GM23338 (cell line): ENCODE measurements at regions not wholly inside any gene's neighbourhood (a gene's known extent, or its start where the extent isn't known, plus 50 kb on each side); places are given as distances from the start of the nearest gene placed in this dataset.
A peak's percentile ranks its signal among the peaks of the same experiment; 100 is the strongest.

Experiments
- ATAC-seq: fragments of 200-7000 bp; cut with Tn5 transposase; 3 replicates; pipeline ENCODE4 v1.9.1; 2020
- DNase-seq: peaks from one replicate; pipeline ENCODE4 v3.0.0-alpha.2; 2015; ENCODE audit warnings: low spot score
- H2AFZ ChIP-seq: fragments of 200-600 bp; sonication (generic); 2 replicates; pipeline ENCODE4 v1.8.0; 2016; ENCODE audit warnings: antibody characterized with exemption, mild to moderate bottlenecking, moderate library complexity
- H3F3A ChIP-seq: fragments of 200-600 bp; sonication (generic); replicated peaks from 2 replicates; pipeline ENCODE4 v1.8.0; 2017; ENCODE audit warnings: antibody characterized with exemption, mixed run types, low read depth
- H3K27ac ChIP-seq: fragments of 200-600 bp; sonication (generic); 2 replicates; pipeline ENCODE4 v1.6.1; 2016; ENCODE audit warnings: low read depth
- H3K27me3 ChIP-seq: fragments of 200-600 bp; sonication (generic); 2 replicates; pipeline ENCODE4 v1.8.0; 2016; ENCODE audit warnings: mild to moderate bottlenecking, mixed run types, moderate library complexity; ENCODE audit not compliant: insufficient read depth
- H3K36me3 ChIP-seq: fragments of 200-600 bp; sonication (generic); 2 replicates; pipeline ENCODE4 v1.8.0; 2016; ENCODE audit warnings: mild to moderate bottlenecking; ENCODE audit not compliant: insufficient read depth
- H3K4me1 ChIP-seq: fragments of 200-600 bp; sonication (generic); 2 replicates; pipeline ENCODE4 v1.8.0; 2016; ENCODE audit warnings: mild to moderate bottlenecking, moderate library complexity; ENCODE audit not compliant: insufficient read depth
- H3K4me2 ChIP-seq: fragments of 200-600 bp; sonication (generic); 2 replicates; pipeline ENCODE4 v1.7.1; 2017; ENCODE audit warnings: mixed run types
- H3K4me3 ChIP-seq: fragments of 200-600 bp; sonication (generic); 2 replicates; pipeline ENCODE4 v1.6.1; 2016; ENCODE audit warnings: mixed run types
- H3K79me2 ChIP-seq: fragments of 200-600 bp; sonication (generic); replicated peaks from 2 replicates; pipeline ENCODE4 v1.8.0; 2017; ENCODE audit warnings: mild to moderate bottlenecking; ENCODE audit not compliant: insufficient read depth
- H3K9me2 ChIP-seq: fragments of 200-600 bp; sonication (generic); 2 replicates; pipeline ENCODE4 v1.8.0; 2017; ENCODE audit not compliant: insufficient read depth
- H4K20me1 ChIP-seq: fragments of 200-600 bp; sonication (generic); replicated peaks from 2 replicates; pipeline ENCODE4 v1.8.0; 2017; ENCODE audit warnings: mild to moderate bottlenecking; ENCODE audit not compliant: insufficient read depth
- H3K27ac Mint-ChIP-seq: 2 replicates; pipeline ENCODE4 v1.8.0; 2020; ENCODE audit warnings: inconsistent platforms, mild to moderate bottlenecking, moderate library complexity, mixed read lengths
- H3K27me3 Mint-ChIP-seq: 3 replicates; pipeline ENCODE4 v1.8.0; 2022; ENCODE audit warnings: low read depth, mild to moderate bottlenecking, moderate library complexity, mixed read lengths, inconsistent platforms; ENCODE audit not compliant: insufficient read depth, poor library complexity
- H3K36me3 Mint-ChIP-seq: 3 replicates; pipeline ENCODE4 v1.8.0; 2021; ENCODE audit warnings: low read depth, mild to moderate bottlenecking, inconsistent platforms, moderate library complexity, mixed read lengths
- H3K4me1 Mint-ChIP-seq: 3 replicates; pipeline ENCODE4 v1.8.0; 2020; ENCODE audit warnings: mild to moderate bottlenecking, inconsistent platforms, mixed read lengths
- H3K4me3 Mint-ChIP-seq: 3 replicates; pipeline ENCODE4 v1.8.0; 2021; ENCODE audit warnings: moderate library complexity, mild to moderate bottlenecking, inconsistent platforms, mixed read lengths
- H3K9me3 Mint-ChIP-seq: 3 replicates; pipeline ENCODE4 v1.8.0; 2020; ENCODE audit warnings: moderate library complexity, mild to moderate bottlenecking, inconsistent platforms, mixed read lengths
- EZH2 ChIP-seq: fragments of 200-600 bp; sonication (generic); IDR thresholded peaks from one replicate; pipeline ENCODE4 v1.8.0; 2017; ENCODE audit warnings: antibody characterized with exemption, mild to moderate bottlenecking, low read depth; ENCODE audit not compliant: unreplicated experiment
- EZH2phosphoT487 ChIP-seq: fragments of 200-600 bp; sonication (generic); IDR thresholded peaks from one replicate; pipeline ENCODE4 v1.8.1; 2018; ENCODE audit warnings: antibody characterized with exemption; ENCODE audit not compliant: unreplicated experiment
- JUNB ChIP-seq: IDR thresholded peaks from one replicate; pipeline ENCODE4 v1.6.1; 2016; ENCODE audit warnings: antibody characterized with exemption; ENCODE audit not compliant: unreplicated experiment
- NANOG ChIP-seq: IDR thresholded peaks from 2 replicates; pipeline ENCODE4 v1.6.1; 2016; ENCODE audit warnings: antibody characterized with exemption, borderline replicate concordance
- POLR2AphosphoS5 ChIP-seq: IDR thresholded peaks from 2 replicates; pipeline ENCODE4 v1.6.1; 2016; ENCODE audit warnings: antibody characterized with exemption, low read depth
- REST ChIP-seq: IDR thresholded peaks from one replicate; pipeline ENCODE4 v1.6.1; 2018; ENCODE audit warnings: antibody characterized with exemption; ENCODE audit not compliant: unreplicated experiment
- STAT1 ChIP-seq: IDR thresholded peaks from one replicate; pipeline ENCODE4 v1.6.1; 2016; ENCODE audit warnings: antibody characterized with exemption; ENCODE audit not compliant: unreplicated experiment
- ZNF331 ChIP-seq: fragments of 250-450 bp; sonication (Bioruptor Pico); IDR thresholded peaks from 2 replicates; pipeline ENCODE4 v1.5.0; 2020; ENCODE audit warnings: low read depth, mild to moderate bottlenecking, moderate library complexity
- ZNF462 ChIP-seq: fragments of 250-450 bp; sonication (Bioruptor Pico); IDR thresholded peaks from 2 replicates; pipeline ENCODE4 v1.5.0; 2020; ENCODE audit warnings: mild to moderate bottlenecking, moderate library complexity
- TF ChIP-seq, protein P1 (sequence below): IDR thresholded peaks from 2 replicates; pipeline ENCODE4 v1.6.1; 2016; ENCODE audit warnings: antibody characterized with exemption

DNA sequence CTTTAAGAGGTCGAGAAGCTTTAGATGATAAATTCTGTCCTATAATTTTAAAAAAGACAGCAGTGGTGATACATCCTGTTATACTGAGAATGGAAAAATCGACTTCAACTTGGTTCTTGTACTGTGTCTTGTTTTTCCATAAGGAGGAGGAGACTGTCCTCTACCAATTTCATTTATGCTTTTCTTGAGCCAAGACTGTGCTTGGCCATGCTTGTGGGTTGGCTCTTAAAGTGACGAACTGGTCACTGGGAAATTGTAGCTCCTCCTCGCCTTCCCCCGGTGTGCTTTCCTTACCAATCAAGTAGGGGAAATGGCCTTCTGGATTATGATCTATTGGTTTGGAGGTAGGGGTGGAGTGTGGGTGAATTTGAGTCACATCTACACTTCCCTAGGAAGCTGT, 67.1 kb upstream of the HSPB3 start:
- H3K4me1 Mint-ChIP-seq, result peaks cover 5% of the 10 kb centered on the region
- Histone ChIP-seq H3K4me2 (no peak overlapping the region), H3F3A (no peaks in the 10 kb centered on the region), H3K36me3 (no peaks in the 10 kb centered on the region; the same call in 1 of the 2 replicates), H3K9me2 (0 out of 2 replicates have a peak, but pooled peaks cover 3% of the 10 kb centered on the region), H3K27ac (no peak overlapping the region), H3K4me3 (no peak overlapping the region), H3K79me2 (no peaks in the 10 kb centered on the region), H4K20me1 (no peaks in the 10 kb centered on the region), H2AFZ (no peak overlapping the region), H3K27me3 (no peaks in the 10 kb centered on the region), H3K4me1 (peaks cover 11% of the 10 kb centered on the region; the same call in 1 of the 2 replicates)
- H3K4me3 Mint-ChIP-seq, result no peak overlapping the region
- H3K27ac Mint-ChIP-seq, result no peak overlapping the region
- H3K27me3 Mint-ChIP-seq, result no peaks in the 10 kb centered on the region
- H3K36me3 Mint-ChIP-seq, result no peaks in the 10 kb centered on the region
- no peak for TF ChIP-seq POLR2AphosphoS5
- no peaks in the 10 kb centered on the region; the same call in 2 of the 3 replicates for H3K9me3 Mint-ChIP-seq
- ATAC-seq (no peak), DNase-seq (no peak)

DNA sequence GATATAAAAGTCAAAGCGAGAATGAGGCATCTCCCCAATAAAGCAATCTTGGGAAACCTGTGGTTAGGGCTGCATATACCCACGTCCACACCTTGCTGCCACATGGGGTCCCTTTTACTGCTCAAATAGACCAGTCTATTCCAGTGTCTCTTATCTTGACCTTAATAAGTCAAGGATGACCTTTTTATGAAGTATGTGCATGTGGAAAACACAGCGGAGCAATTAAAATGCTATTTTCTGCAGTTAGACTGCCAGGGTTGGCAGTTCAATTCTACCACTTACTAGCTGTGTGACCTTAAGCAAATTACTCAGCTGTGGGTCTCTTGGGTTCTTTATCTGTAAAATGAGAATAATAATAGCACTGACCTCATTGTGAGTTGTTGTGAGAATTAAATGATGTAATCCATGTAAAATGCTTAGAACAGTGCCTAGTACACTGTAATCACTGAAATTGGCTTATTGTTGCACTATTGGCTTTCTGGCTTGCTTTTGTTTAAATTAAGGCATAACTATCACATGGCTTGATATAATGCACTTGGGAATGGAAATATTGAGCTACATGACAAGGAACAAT, 67.8 kb upstream of the HSPB3 start:
- no peaks in the 10 kb centered on the region for H3K36me3 ChIP-seq
- H3K79me2 ChIP-seq, result no peaks in the 10 kb centered on the region
- H4K20me1 ChIP-seq, result no peaks in the 10 kb centered on the region
- Mint-ChIP-seq H3K4me1 (peaks cover 5% of the 10 kb centered on the region), H3K27me3 (no peaks in the 10 kb centered on the region), H3K27ac (no peak overlapping the region), H3K36me3 (no peaks in the 10 kb centered on the region), H3K9me3 (no peaks in the 10 kb centered on the region), H3K4me3 (no peak overlapping the region)
- no peak for ATAC-seq
- H3K27me3 ChIP-seq, result no peaks in the 10 kb centered on the region
- TF ChIP-seq ZNF462 (CRISPR knock-in tag), result no peak
- TF ChIP-seq NANOG, result no peak
- no peak for TF ChIP-seq ZNF331 (CRISPR knock-in tag)
- TF ChIP-seq, protein P1, sequence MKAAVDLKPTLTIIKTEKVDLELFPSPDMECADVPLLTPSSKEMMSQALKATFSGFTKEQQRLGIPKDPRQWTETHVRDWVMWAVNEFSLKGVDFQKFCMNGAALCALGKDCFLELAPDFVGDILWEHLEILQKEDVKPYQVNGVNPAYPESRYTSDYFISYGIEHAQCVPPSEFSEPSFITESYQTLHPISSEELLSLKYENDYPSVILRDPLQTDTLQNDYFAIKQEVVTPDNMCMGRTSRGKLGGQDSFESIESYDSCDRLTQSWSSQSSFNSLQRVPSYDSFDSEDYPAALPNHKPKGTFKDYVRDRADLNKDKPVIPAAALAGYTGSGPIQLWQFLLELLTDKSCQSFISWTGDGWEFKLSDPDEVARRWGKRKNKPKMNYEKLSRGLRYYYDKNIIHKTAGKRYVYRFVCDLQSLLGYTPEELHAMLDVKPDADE, result no peak
- TF ChIP-seq EZH2phosphoT487, result no peak
- TF ChIP-seq JUNB, result no peak
- no peak for TF ChIP-seq STAT1
- TF ChIP-seq EZH2, result no peak
- TF ChIP-seq REST, result no peak
- no peak overlapping the region for H3K27ac ChIP-seq
- H3F3A ChIP-seq, result no peaks in the 10 kb centered on the region
- DNase-seq, result no peak
- H3K4me3 ChIP-seq, result no peak overlapping the region
- no peaks in the 10 kb centered on the region for H3K9me2 ChIP-seq
- H3K4me1 ChIP-seq, result peaks cover 11% of the 10 kb centered on the region; the same call in 1 of the 2 replicates
- no peak overlapping the region for H3K4me2 ChIP-seq
- peak overlapping the region; percentile 59; the same call in 1 of the 2 replicates for H2AFZ ChIP-seq
